GM12878 (cell line): ENCODE measurements at regions not wholly inside any gene's neighbourhood (a gene's known extent, or its start where the extent isn't known, plus 50 kb on each side); places are given as distances from the start of the nearest gene placed in this dataset.

ENCODE experiments used
- ATAC-seq: fragments of 200-7000 bp; cut with Tn5 transposase; 3 replicates; pipeline ENCODE4 v1.9.1; 2020; ENCODE audit warnings: mild to moderate bottlenecking, moderate library complexity
- BruUV-seq: library from RNA; stranded (reverse); fragments of 400-500 nt; replicated peaks from 2 replicates; lab custom pipeline; 2021; lab: Mats Ljungman, UMichigan
- CTCF ChIA-PET: fragments of 300-600 bp; sonication (Branson Sonifier 250); formaldehyde crosslinking; extraction: SDS; loops from one replicate; lab custom pipeline; 2021; ENCODE audit warnings: inconsistent platforms; lab: Yijun Ruan, JAX
- POLR2A ChIA-PET: fragments of 350-600 bp; formaldehyde crosslinking; extraction: SDS; loops from one replicate; lab custom pipeline; 2021; ENCODE audit warnings: inconsistent platforms; lab: Charles Lee
- RAD21 ChIA-PET: fragments of 300-600 bp; sonication (Branson Sonifier 250); formaldehyde crosslinking; loops from one replicate; lab custom pipeline; 2023; ENCODE audit warnings: antibody characterized with exemption; ENCODE audit not compliant: unreplicated experiment; lab: Charles Lee
- SMC1A ChIA-PET: fragments of 300-600 bp; sonication (Branson Sonifier 250); formaldehyde crosslinking; loops from one replicate; lab custom pipeline; 2023; ENCODE audit not compliant: unreplicated experiment, uncharacterized antibody; lab: Charles Lee
- DNase-seq: peaks from one replicate; pipeline ENCODE4 v3.0.0-alpha.2; 2011; ENCODE audit warnings: low read depth, low spot score
- FAIRE-seq: peaks from 3 replicates; lab custom pipeline; 2011; peaks lifted over from hg19 to GRCh38; lab: Jason Lieb, UNC
- H2AFZ ChIP-seq: 2 replicates; pipeline ENCODE4 v1.6.0; 2011; ENCODE audit warnings: low read depth, low read length, control low read depth; ENCODE audit not compliant: control insufficient read depth
- H3K27ac ChIP-seq: 2 replicates; pipeline ENCODE4 v1.5.1; 2011; ENCODE audit warnings: control low read depth; ENCODE audit not compliant: control insufficient read depth, insufficient read depth
- H3K27me3 ChIP-seq, 2 experiments: replicated peaks in 1 of 2; 2 replicates each; pipeline versions ENCODE4 v1.6.0 to v1.6.1; 2011; ENCODE audit warnings: low read length in 1 of 2; ENCODE audit not compliant: control insufficient read depth in 2 of 2, insufficient read depth in 2 of 2
- H3K36me3 ChIP-seq, 2 experiments: 2 replicates each; pipeline ENCODE4 v1.5.1; 2011; ENCODE audit warnings: low read length in 1 of 2; ENCODE audit not compliant: control insufficient read depth in 2 of 2, insufficient read depth in 2 of 2
- H3K4me1 ChIP-seq: 2 replicates; pipeline ENCODE4 v1.6.1; 2011; ENCODE audit warnings: mild to moderate bottlenecking, low read length, moderate library complexity, mixed read lengths; ENCODE audit not compliant: control insufficient read depth, insufficient read depth
- H3K4me2 ChIP-seq: 2 replicates; pipeline ENCODE4 v1.6.0; 2011; ENCODE audit warnings: control low read depth; ENCODE audit not compliant: control insufficient read depth, insufficient read depth
- H3K4me3 ChIP-seq: fragments of 200-600 bp; sonication (generic); 2 replicates; pipeline ENCODE4 v1.5.1; 2016
- H3K79me2 ChIP-seq: 2 replicates; pipeline ENCODE4 v1.6.0; 2011; ENCODE audit warnings: low read length; ENCODE audit not compliant: control insufficient read depth, insufficient read depth
- H3K9ac ChIP-seq: 2 replicates; pipeline ENCODE4 v1.8.0; 2011; ENCODE audit warnings: low read length, control low read depth, mixed read lengths; ENCODE audit not compliant: control insufficient read depth, insufficient read depth
- H3K9me3 ChIP-seq: replicated peaks from 3 replicates; pipeline ENCODE4 v1.5.1; 2011; ENCODE audit warnings: mild to moderate bottlenecking, low read length; ENCODE audit not compliant: control insufficient read depth, insufficient read depth
- H4K20me1 ChIP-seq: 2 replicates; pipeline ENCODE4 v1.6.0; 2011; ENCODE audit not compliant: control insufficient read depth, insufficient read depth
- BHLHE40 ChIP-seq, 2 experiments: fragments of 450-650 bp in 1 of 2; IDR thresholded peaks; 2 replicates each; pipeline ENCODE4 v1.6.1; 2011 to 2017; ENCODE audit warnings: low read depth in 2 of 2, borderline replicate concordance in 1 of 2, improper control_type of control experiment in 1 of 2, low read length in 1 of 2, mild to moderate bottlenecking in 1 of 2
- BRCA1 ChIP-seq: IDR thresholded peaks from 2 replicates; pipeline ENCODE4 v1.6.1; 2011; ENCODE audit warnings: low read depth, low read length, improper control_type of control experiment
- CHD4 ChIP-seq: fragments of 200-600 bp; sonication (generic); IDR thresholded peaks from 2 replicates; pipeline ENCODE4 v1.6.1; 2016; ENCODE audit warnings: mild to moderate bottlenecking
- GATAD2B ChIP-seq: fragments of 450-650 bp; conservative IDR thresholded peaks from 2 replicates; pipeline ENCODE4 v1.6.1; 2017; ENCODE audit warnings: low read depth, mild to moderate bottlenecking, moderate library complexity
- LARP7 ChIP-seq: fragments of 450-650 bp; IDR thresholded peaks from 2 replicates; pipeline ENCODE4 v1.6.1; 2017; ENCODE audit warnings: mild to moderate bottlenecking
- MEF2A ChIP-seq: IDR thresholded peaks from 2 replicates; pipeline ENCODE4 v1.6.1; 2011; ENCODE audit warnings: low read depth, mild to moderate bottlenecking, low read length, moderate library complexity; ENCODE audit not compliant: insufficient read depth
- NFIC ChIP-seq: IDR thresholded peaks from 2 replicates; pipeline ENCODE4 v1.6.1; 2012; ENCODE audit warnings: low read depth, mild to moderate bottlenecking, inconsistent platforms, low read length, moderate library complexity
- NR2F1 ChIP-seq: fragments of 450-650 bp; conservative IDR thresholded peaks from 2 replicates; pipeline ENCODE4 v1.6.1; 2017; ENCODE audit warnings: mild to moderate bottlenecking
- POU2F2 ChIP-seq: IDR thresholded peaks from 3 replicates; pipeline ENCODE4 v1.6.1; 2011; ENCODE audit warnings: low read depth, mild to moderate bottlenecking, low read length, borderline replicate concordance
- RB1 ChIP-seq: fragments of 450-650 bp; formaldehyde crosslinking; IDR thresholded peaks from 2 replicates; pipeline ENCODE4 v1.6.1; 2017; ENCODE audit warnings: mild to moderate bottlenecking, borderline replicate concordance
- SP1 ChIP-seq: IDR thresholded peaks from one replicate; pipeline ENCODE4 v1.6.1; 2011; ENCODE audit warnings: low read depth, low read length
- WRNIP1 ChIP-seq: IDR thresholded peaks from 2 replicates; pipeline ENCODE4 v1.6.1; 2011; ENCODE audit warnings: low read depth, low read length, improper control_type of control experiment, borderline replicate concordance
- ZBTB4 ChIP-seq: fragments of 450-650 bp; formaldehyde crosslinking; IDR thresholded peaks from 2 replicates; pipeline ENCODE4 v1.4.0; 2022; ENCODE audit warnings: mild to moderate bottlenecking, moderate library complexity
- ZNF274 ChIP-seq: IDR thresholded peaks from one replicate; pipeline ENCODE4 v1.8.0; 2011; ENCODE audit not compliant: insufficient read length, insufficient read depth
- WGBS: methylation state at CpG from one replicate; pipeline ENCODE4 v1.1.6; 2016; ENCODE audit warnings: low lambda C conversion rate; ENCODE audit not compliant: insufficient replicate concordance, insufficient coverage; ENCODE audit errors: missing lambda C conversion rate; 5-methylcytosine and 5-hydroxymethylcytosine counted together
- in situ Hi-C: fragments of 300-500 bp; cut with MboI; formaldehyde crosslinking; loops from 9 replicates; pipeline ENCODE4 v1.14.3; 2018; ENCODE audit warnings: mixed read lengths
- intact Hi-C: fragments of 100-400 bp; cut with micrococcal nuclease; formaldehyde crosslinking; loops from one replicate; pipeline ENCODE4 v1.14.2; 2022; ENCODE audit not compliant: unreplicated experiment

GRCh38 chr10:4671451-4672145 lies 154.4 kb upstream of the AKR1E2 start:
- BruUV-seq = no TSS peak
- no peaks in the 10 kb centered on the region for H3K27me3 ChIP-seq
- H4K20me1 ChIP-seq = no peaks in the 10 kb centered on the region
- no peak overlapping the region for H3K9ac ChIP-seq
- DNase-seq (no peak), FAIRE-seq (no peak), ATAC-seq (no peak)
- H3K79me2 ChIP-seq = no peaks in the 10 kb centered on the region
- ChIA-PET SMC1A (no interaction called here), CTCF (interaction anchor here (1.8 kb wide), 1 partner anchor 14 kb away, joined by 10 read pairs; no protein-coding TSS in a partner anchor), POLR2A (no interaction called here), RAD21 (no interaction called here)
- no peak overlapping the region for H2AFZ ChIP-seq
- no peak overlapping the region for H3K4me2 ChIP-seq
- TF ChIP-seq LARP7 = no peak
- no peak for TF ChIP-seq ZNF274
- no peak for TF ChIP-seq SP1
- no peak for TF ChIP-seq WRNIP1
- no peak for TF ChIP-seq NFIC
- TF ChIP-seq NR2F1 = no peak
- TF ChIP-seq POU2F2 = no peak
- no peak for TF ChIP-seq CHD4
- TF ChIP-seq ZBTB4 (CRISPR knock-in tag) = no peak
- TF ChIP-seq MEF2A = no peak
- no peak for TF ChIP-seq BHLHE40 (IDR thresholded peaks at IDR 0.05; ENCODE audit: borderline replicate concordance in 1 of 2, low read depth in 2 of 2, low read length in 1 of 2)
- no peak for TF ChIP-seq BRCA1
- TF ChIP-seq RB1 = no peak
- TF ChIP-seq GATAD2B = no peak
- H3K9me3 ChIP-seq = no peaks in the 10 kb centered on the region
- no peak overlapping the region for H3K4me3 ChIP-seq
- in situ Hi-C loops (no loop called here), intact Hi-C loops (no loop called here)
- no peaks in the 10 kb centered on the region for H3K4me1 ChIP-seq
- H3K36me3 ChIP-seq = no peaks in the 10 kb centered on the region
- 16% methylated on average over 9 of the region's 9 CpGs for WGBS
- no peak overlapping the region for H3K27ac ChIP-seq
